Natural killer cell (primary cell): ENCODE measurements at regions not wholly inside any gene's neighbourhood (a gene's known extent, or its start where the extent isn't known, plus 50 kb on each side); places are given as distances from the start of the nearest gene placed in this dataset.

Experiments used
- ATAC-seq, 3 donors: fragments of 150-1000 bp in 2 of 3; fragments of 200-7000 bp in 1 of 3; cut with Tn5 transposase; 1 replicate in 1 of 3; 2 replicates in 2 of 3; pipeline ENCODE4 v1.10.0; 2021; ENCODE audit warnings: mild to moderate bottlenecking in 2 of 3, moderate library complexity in 2 of 3
- DNase-seq, 2 donors: peaks; one replicate each; pipeline versions ENCODE4 v3.0.0 to v3.0.0-alpha.2; 2013 to 2021; ENCODE audit warnings: mixed read lengths in 1 of 2
- H3K27ac ChIP-seq: one replicate; pipeline ENCODE4 v1.5.1; 2013; ENCODE audit warnings: mild to moderate bottlenecking, low read length
- H3K27me3 ChIP-seq: one replicate; pipeline ENCODE4 v1.6.1; 2013; ENCODE audit warnings: low read length; ENCODE audit not compliant: control insufficient read depth, insufficient read depth
- H3K36me3 ChIP-seq: one replicate; pipeline ENCODE4 v1.6.1; 2013; ENCODE audit warnings: low read length; ENCODE audit not compliant: control insufficient read depth, insufficient read depth
- H3K4me1 ChIP-seq: one replicate; pipeline ENCODE4 v1.6.1; 2013; ENCODE audit warnings: low read length; ENCODE audit not compliant: control insufficient read depth, insufficient read depth
- H3K4me3 ChIP-seq: one replicate; pipeline ENCODE4 v1.5.1; 2013; ENCODE audit warnings: low read length
- H3K9me3 ChIP-seq: one replicate; pipeline ENCODE4 v1.6.1; 2013; ENCODE audit warnings: low read length; ENCODE audit not compliant: control insufficient read depth, insufficient read depth
- H3K27ac Mint-ChIP-seq, 2 donors: one replicate each; pipeline ENCODE4 v1.8.0; 2022; ENCODE audit warnings: mild to moderate bottlenecking in 2 of 2, mixed read lengths in 2 of 2, moderate library complexity in 1 of 2
- H3K27me3 Mint-ChIP-seq, 2 donors: one replicate each; pipeline ENCODE4 v1.8.0; 2022; ENCODE audit warnings: low read depth in 2 of 2, mixed read lengths in 2 of 2
- H3K36me3 Mint-ChIP-seq: one replicate; pipeline ENCODE4 v1.8.0; 2022; ENCODE audit warnings: mixed read lengths
- H3K4me1 Mint-ChIP-seq, 2 donors: one replicate each; pipeline ENCODE4 v1.8.0; 2022; ENCODE audit warnings: mixed read lengths in 2 of 2
- H3K4me3 Mint-ChIP-seq: one replicate; pipeline ENCODE4 v1.8.0; 2022; ENCODE audit warnings: mild to moderate bottlenecking, moderate library complexity, mixed read lengths
- H3K9me3 Mint-ChIP-seq, 2 donors: one replicate each; pipeline ENCODE4 v1.8.0; 2022; ENCODE audit warnings: mixed read lengths in 2 of 2
- CTCF ChIP-seq: fragments of 200-600 bp; IDR thresholded peaks from one replicate; pipeline ENCODE4 v1.8.0; 2022; ENCODE audit warnings: antibody characterized with exemption
- WGBS: methylation state at CpG from one replicate; pipeline ENCODE4 v1.1.7; 2013; ENCODE audit warnings: missing lambda C conversion rate; ENCODE audit not compliant: insufficient coverage; 5-methylcytosine and 5-hydroxymethylcytosine counted together
- intact Hi-C: fragments of 100-400 bp; cut with micrococcal nuclease; formaldehyde crosslinking; loops from one replicate; pipeline ENCODE4 v1.14.2; 2022

DNA sequence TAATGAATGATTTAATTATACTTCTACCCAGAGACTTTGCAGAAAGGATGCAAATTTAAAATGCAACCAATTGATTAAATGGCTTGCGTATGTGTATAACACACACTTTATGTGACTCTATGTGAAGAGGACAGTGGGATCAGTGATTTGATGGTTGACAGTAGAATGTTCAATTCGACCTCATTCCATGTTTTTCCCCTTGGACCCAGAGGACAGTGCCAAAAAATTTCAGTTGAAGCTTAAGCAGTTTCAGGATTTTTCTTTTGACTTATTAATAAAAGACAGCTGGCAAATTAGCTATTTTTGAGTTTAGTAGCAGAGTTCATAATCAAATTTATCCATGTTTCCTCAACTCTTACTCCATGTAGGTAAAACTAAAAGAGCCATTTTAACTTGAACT lies 742.4 kb upstream of the NR2F2 start:
- no peak overlapping the region for H3K4me3 Mint-ChIP-seq
- no peaks in the 10 kb centered on the region for H3K9me3 Mint-ChIP-seq
- no peak for TF ChIP-seq CTCF

GRCh38 chr15:95590533-95591044 lies 739.9 kb upstream of the NR2F2 start:
- H3K9me3 Mint-ChIP-seq = no peaks in the 10 kb centered on the region
- no peak for ATAC-seq
- H3K27ac ChIP-seq = no peak overlapping the region
- no peak for TF ChIP-seq CTCF
- no peaks in the 10 kb centered on the region for H3K36me3 Mint-ChIP-seq
- H3K4me1 ChIP-seq = no peaks in the 10 kb centered on the region
- H3K9me3 ChIP-seq = no peaks in the 10 kb centered on the region
- intact Hi-C loops = no loop called here
- no peak overlapping the region for H3K27ac Mint-ChIP-seq
- peaks cover 30 to 83% of the 10 kb centered on the region in 2 donors for H3K27me3 Mint-ChIP-seq
- DNase-seq = no peak
- 83% methylated on average over 4 of the region's 5 CpGs for WGBS
- no peaks in the 10 kb centered on the region for H3K4me1 Mint-ChIP-seq
- no peaks in the 10 kb centered on the region for H3K36me3 ChIP-seq
- H3K4me3 ChIP-seq = no peak overlapping the region
- H3K4me3 Mint-ChIP-seq = no peak overlapping the region
- H3K27me3 ChIP-seq = peaks cover 4% of the 10 kb centered on the region

More for the DNA sequence above, 742.4 kb upstream of the NR2F2 start:
- Mint-ChIP-seq H3K27me3 (peaks cover 24 to 81% of the 10 kb centered on the region in 2 donors), H3K4me1 (no peaks in the 10 kb centered on the region), H3K27ac (no peak overlapping the region), H3K36me3 (no peaks in the 10 kb centered on the region)
- H3K4me1 ChIP-seq = no peaks in the 10 kb centered on the region
- DNase-seq = no peak
- H3K9me3 ChIP-seq = no peaks in the 10 kb centered on the region
- H3K27me3 ChIP-seq = no peaks in the 10 kb centered on the region
- no peaks in the 10 kb centered on the region for H3K36me3 ChIP-seq
- H3K4me3 ChIP-seq = no peak overlapping the region
- intact Hi-C loops = no loop called here
- ATAC-seq = no peak
- 73% methylated on average over 2 of the region's 2 CpGs for WGBS
- H3K27ac ChIP-seq = no peak overlapping the region

- H3K9me3 Mint-ChIP-seq = no peaks in the 10 kb centered on the region
- TF ChIP-seq CTCF = no peak
- Histone ChIP-seq H3K4me1 (no peaks in the 10 kb centered on the region), H3K36me3 (no peaks in the 10 kb centered on the region), H3K4me3 (no peak overlapping the region), H3K9me3 (no peaks in the 10 kb centered on the region), H3K27ac (no peak overlapping the region), H3K27me3 (peaks cover 4% of the 10 kb centered on the region)
- H3K4me1 Mint-ChIP-seq = no peaks in the 10 kb centered on the region
- intact Hi-C loops = no loop called here
- H3K4me3 Mint-ChIP-seq = no peak overlapping the region
- H3K36me3 Mint-ChIP-seq = no peaks in the 10 kb centered on the region
- no peak overlapping the region for H3K27ac Mint-ChIP-seq
- DNase-seq (no peak), ATAC-seq (no peak)
- peaks cover 33 to 83% of the 10 kb centered on the region in 2 donors for H3K27me3 Mint-ChIP-seq
- 67% methylated on average over 2 of the region's 5 CpGs for WGBS
Observed at GRCh38 chr15:95591270-95591669, 739.2 kb upstream of the NR2F2 start.

DNA sequence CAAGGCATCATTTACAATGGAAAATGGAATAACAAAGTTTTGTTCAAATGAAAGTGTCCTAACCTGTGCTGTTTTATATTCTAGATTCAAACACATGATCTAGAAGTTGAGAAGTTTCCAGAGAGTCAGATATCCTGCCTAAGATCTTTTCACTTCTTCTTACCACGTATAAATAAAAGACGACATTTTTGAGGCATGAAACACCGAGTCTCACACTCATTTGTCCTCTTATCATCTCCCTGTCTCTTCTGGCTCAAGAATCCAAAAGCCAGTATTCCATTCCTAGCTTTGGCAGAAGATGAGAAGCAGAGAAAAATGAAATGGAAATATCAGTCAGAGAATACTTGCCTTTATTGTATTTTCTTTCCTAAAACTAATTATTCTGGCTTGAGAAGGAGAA lies 738.6 kb upstream of the NR2F2 start:
- H3K27ac ChIP-seq = no peak overlapping the region
- H3K9me3 ChIP-seq = no peaks in the 10 kb centered on the region
- H3K27me3 ChIP-seq = peaks cover 4% of the 10 kb centered on the region
- no peaks in the 10 kb centered on the region for H3K4me1 ChIP-seq
- H3K27ac Mint-ChIP-seq = no peak overlapping the region
- no peak for TF ChIP-seq CTCF
- WGBS = 74% methylated on average over 3 of the region's 3 CpGs
- no peaks in the 10 kb centered on the region for H3K4me1 Mint-ChIP-seq
- peaks cover 33 to 80% of the 10 kb centered on the region in 2 donors for H3K27me3 Mint-ChIP-seq
- H3K36me3 ChIP-seq = no peaks in the 10 kb centered on the region
- no peak overlapping the region for H3K4me3 Mint-ChIP-seq
- no peak overlapping the region for H3K4me3 ChIP-seq
- intact Hi-C loops = no loop called here
- ATAC-seq = no peak
- no peaks in the 10 kb centered on the region for H3K9me3 Mint-ChIP-seq
- DNase-seq = no peak
- no peaks in the 10 kb centered on the region for H3K36me3 Mint-ChIP-seq
